Loucy (cell line): ENCODE measurements at regions not wholly inside any gene's neighbourhood (a gene's known extent, or its start where the extent isn't known, plus 50 kb on each side); places are given as distances from the start of the nearest gene placed in this dataset.

Source experiments
- H2AFZ ChIP-seq: fragments of 200-600 bp; sonication (generic); 2 replicates; pipeline ENCODE4 v1.6.0; 2016; ENCODE audit warnings: antibody characterized with exemption, mild to moderate bottlenecking, low read length, moderate library complexity
- H3F3A ChIP-seq: fragments of 200-600 bp; 2 replicates; pipeline ENCODE4 v1.6.0; 2016; ENCODE audit warnings: antibody characterized with exemption, low read depth, mild to moderate bottlenecking
- H3K27me3 ChIP-seq: fragments of 200-600 bp; sonication (generic); 2 replicates; pipeline ENCODE4 v1.6.1; 2014; ENCODE audit warnings: low read length, mild to moderate bottlenecking; ENCODE audit not compliant: insufficient read depth, poor library complexity, severe bottlenecking
- H3K36me3 ChIP-seq: fragments of 200-600 bp; sonication (generic); 2 replicates; pipeline ENCODE4 v1.6.1; 2016; ENCODE audit warnings: low read length; ENCODE audit not compliant: insufficient read depth
- H3K4me1 ChIP-seq: fragments of 200-600 bp; sonication (generic); 2 replicates; pipeline ENCODE4 v1.5.1; 2014; ENCODE audit warnings: low read length, mild to moderate bottlenecking; ENCODE audit not compliant: insufficient read depth, poor library complexity, severe bottlenecking
- H3K4me2 ChIP-seq: fragments of 200-600 bp; sonication (generic); 2 replicates; pipeline ENCODE4 v1.6.0; 2014; ENCODE audit warnings: antibody characterized with exemption, low read length, low read depth, mild to moderate bottlenecking; ENCODE audit not compliant: poor library complexity, severe bottlenecking
- H3K4me3 ChIP-seq: fragments of 200-600 bp; sonication (generic); 2 replicates; pipeline ENCODE4 v1.5.1; 2014; ENCODE audit warnings: low read length, mild to moderate bottlenecking, mixed read lengths; ENCODE audit not compliant: poor library complexity, severe bottlenecking
- H3K79me2 ChIP-seq: fragments of 200-600 bp; sonication (generic); 2 replicates; pipeline ENCODE4 v1.6.1; 2014; ENCODE audit warnings: low read length; ENCODE audit not compliant: insufficient read depth
- H3K9ac ChIP-seq: fragments of 200-600 bp; sonication (generic); 2 replicates; pipeline ENCODE4 v1.6.0; 2014; ENCODE audit warnings: mild to moderate bottlenecking, low read depth, low read length, moderate library complexity; ENCODE audit not compliant: poor library complexity, severe bottlenecking
- H3K9me2 ChIP-seq: fragments of 200-600 bp; sonication (generic); replicated peaks from 2 replicates; pipeline ENCODE4 v1.6.1; 2016; ENCODE audit warnings: low read depth, low read length, mixed read lengths
- H3K9me3 ChIP-seq: fragments of 200-600 bp; sonication (generic); 2 replicates; pipeline ENCODE4 v1.6.1; 2014; ENCODE audit warnings: mild to moderate bottlenecking, antibody characterized with exemption, low read length, low read depth; ENCODE audit not compliant: insufficient read depth
- H4K20me1 ChIP-seq: fragments of 200-600 bp; sonication (generic); 2 replicates; pipeline ENCODE4 v1.6.0; 2014; ENCODE audit warnings: antibody characterized with exemption, low read length, mild to moderate bottlenecking; ENCODE audit not compliant: insufficient read depth, poor library complexity, severe bottlenecking
- EZH2phosphoT487 ChIP-seq: fragments of 200-600 bp; IDR thresholded peaks from 2 replicates; pipeline ENCODE4 v1.6.1; 2018; ENCODE audit warnings: antibody characterized with exemption, mild to moderate bottlenecking, moderate library complexity, borderline replicate concordance
- TF ChIP-seq, protein P1 (sequence below): fragments of 200-600 bp; sonication (generic); conservative IDR thresholded peaks from 2 replicates; pipeline ENCODE4 v1.5.1; 2014; ENCODE audit warnings: mild to moderate bottlenecking, antibody characterized with exemption, low read length

- Histone ChIP-seq H3K9me2 (no peaks in the 10 kb centered on the region), H2AFZ (no peak overlapping the region)
Measured at GRCh38 chr3:150260398-150260710, 147.7 kb upstream of the TSC22D2 start.

DNA sequence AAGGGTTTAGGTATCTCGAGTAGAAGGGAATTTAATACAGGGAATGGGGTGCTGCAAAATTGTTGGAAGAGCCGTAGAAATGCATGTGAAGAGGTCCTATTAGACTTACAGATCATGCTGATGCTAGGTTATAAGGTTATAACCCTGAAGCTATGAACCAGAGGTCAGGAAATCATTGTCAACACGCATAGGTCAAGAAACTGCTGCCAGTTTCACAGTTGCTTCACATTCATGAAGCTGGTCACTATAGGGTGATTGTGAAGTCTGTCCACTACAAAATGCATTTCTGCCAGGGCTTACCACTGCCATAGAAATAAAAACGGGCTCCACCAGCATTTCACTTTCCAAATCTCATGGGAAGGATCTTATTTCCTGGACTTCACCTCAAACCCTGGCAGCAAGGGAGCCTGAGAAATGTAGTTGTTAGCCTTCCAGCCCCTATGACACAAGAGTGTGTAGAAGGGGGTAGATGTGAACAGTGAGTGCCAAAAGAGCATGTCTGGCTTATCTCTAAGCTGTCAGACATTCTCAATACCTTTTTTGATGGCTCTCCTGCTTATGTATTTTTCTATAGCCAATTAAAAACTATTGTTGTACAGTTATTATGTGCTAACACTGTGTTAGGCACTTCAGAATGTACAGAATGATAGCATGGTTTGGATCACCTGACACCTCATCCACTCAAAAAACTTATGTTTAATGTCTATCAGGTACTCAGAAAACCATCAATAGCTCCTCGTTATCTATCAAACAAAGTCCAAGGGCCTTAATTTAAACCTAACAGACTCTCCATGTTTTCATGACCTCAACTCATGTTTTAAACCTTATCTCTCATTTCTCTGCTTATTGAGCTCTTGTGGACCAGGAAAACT lies 148.3 kb upstream of the TSC22D2 start:
- H3K27me3 ChIP-seq: no peaks in the 10 kb centered on the region
- no peaks in the 10 kb centered on the region for H3K36me3 ChIP-seq
- no peaks in the 10 kb centered on the region for H3F3A ChIP-seq
- H3K79me2 ChIP-seq: no peaks in the 10 kb centered on the region
- no peaks in the 10 kb centered on the region for H4K20me1 ChIP-seq
- H3K4me2 ChIP-seq: no peak overlapping the region
- H3K9ac ChIP-seq: no peak overlapping the region
- no peaks in the 10 kb centered on the region for H3K9me3 ChIP-seq
- TF ChIP-seq, protein P1, sequence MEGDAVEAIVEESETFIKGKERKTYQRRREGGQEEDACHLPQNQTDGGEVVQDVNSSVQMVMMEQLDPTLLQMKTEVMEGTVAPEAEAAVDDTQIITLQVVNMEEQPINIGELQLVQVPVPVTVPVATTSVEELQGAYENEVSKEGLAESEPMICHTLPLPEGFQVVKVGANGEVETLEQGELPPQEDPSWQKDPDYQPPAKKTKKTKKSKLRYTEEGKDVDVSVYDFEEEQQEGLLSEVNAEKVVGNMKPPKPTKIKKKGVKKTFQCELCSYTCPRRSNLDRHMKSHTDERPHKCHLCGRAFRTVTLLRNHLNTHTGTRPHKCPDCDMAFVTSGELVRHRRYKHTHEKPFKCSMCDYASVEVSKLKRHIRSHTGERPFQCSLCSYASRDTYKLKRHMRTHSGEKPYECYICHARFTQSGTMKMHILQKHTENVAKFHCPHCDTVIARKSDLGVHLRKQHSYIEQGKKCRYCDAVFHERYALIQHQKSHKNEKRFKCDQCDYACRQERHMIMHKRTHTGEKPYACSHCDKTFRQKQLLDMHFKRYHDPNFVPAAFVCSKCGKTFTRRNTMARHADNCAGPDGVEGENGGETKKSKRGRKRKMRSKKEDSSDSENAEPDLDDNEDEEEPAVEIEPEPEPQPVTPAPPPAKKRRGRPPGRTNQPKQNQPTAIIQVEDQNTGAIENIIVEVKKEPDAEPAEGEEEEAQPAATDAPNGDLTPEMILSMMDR: no peak
- no peak for TF ChIP-seq EZH2phosphoT487
- no peaks in the 10 kb centered on the region for H3K4me1 ChIP-seq
- no peaks in the 10 kb centered on the region for H3K9me2 ChIP-seq
- no peak overlapping the region for H2AFZ ChIP-seq
- no peak overlapping the region for H3K4me3 ChIP-seq

More at GRCh38 chr3:150260398-150260710, 147.7 kb upstream of the TSC22D2 start:
- Histone ChIP-seq H3K79me2 (no peaks in the 10 kb centered on the region), H4K20me1 (no peaks in the 10 kb centered on the region), H3K4me3 (no peak overlapping the region), H3K4me1 (no peaks in the 10 kb centered on the region), H3K9ac (no peak overlapping the region), H3K27me3 (no peaks in the 10 kb centered on the region), H3F3A (no peaks in the 10 kb centered on the region), H3K4me2 (no peak overlapping the region), H3K36me3 (no peaks in the 10 kb centered on the region), H3K9me3 (no peaks in the 10 kb centered on the region)
- TF ChIP-seq EZH2phosphoT487: no peak
- TF ChIP-seq, protein P1: no peak

- TF ChIP-seq EZH2phosphoT487: no peak
- TF ChIP-seq, protein P1: no peak
- no peak overlapping the region for H3K4me3 ChIP-seq
- peaks cover 9% of the 10 kb centered on the region for H3K4me1 ChIP-seq
- no peaks in the 10 kb centered on the region for H3K79me2 ChIP-seq
- no peaks in the 10 kb centered on the region for H3K9me2 ChIP-seq
- H3K9me3 ChIP-seq: no peaks in the 10 kb centered on the region
- no peaks in the 10 kb centered on the region for H3K36me3 ChIP-seq
- no peak overlapping the region for H3K9ac ChIP-seq
- no peak overlapping the region for H3K4me2 ChIP-seq
- H3K27me3 ChIP-seq: no peaks in the 10 kb centered on the region
- H3F3A ChIP-seq: no peaks in the 10 kb centered on the region
- H2AFZ ChIP-seq: no peak overlapping the region
- H4K20me1 ChIP-seq: no peaks in the 10 kb centered on the region
Measured at GRCh38 chr3:150256782-150257181, 151.3 kb upstream of the TSC22D2 start.
